SK-N-SH (cell line): ENCODE measurements at regions not wholly inside any gene's neighbourhood (a gene's known extent, or its start where the extent isn't known, plus 50 kb on each side); places are given as distances from the start of the nearest gene placed in this dataset.

Experiments
- CTCF ChIA-PET: fragments of 300-600, 350-600 bp; formaldehyde crosslinking; extraction: SDS; loops from one replicate; lab custom pipeline; 2021; lab: Yijun Ruan, JAX
- POLR2A ChIA-PET: fragments of 350-600 bp; sonication (Branson Sonifier 250); formaldehyde crosslinking; extraction: SDS; loops from one replicate; lab custom pipeline; 2020; ENCODE audit warnings: antibody characterized with exemption, inconsistent platforms; lab: Yijun Ruan, JAX
- DNase-seq: peaks from one replicate; pipeline ENCODE4 v3.0.0; 2012
- H2AFZ ChIP-seq: fragments of 200-600 bp; sonication (generic); 2 replicates; pipeline ENCODE4 v1.8.1; 2016; ENCODE audit warnings: antibody characterized with exemption, mild to moderate bottlenecking, low read depth
- H3F3A ChIP-seq: fragments of 200-600 bp; sonication (generic); replicated peaks from 2 replicates; pipeline ENCODE3; 2016; ENCODE audit warnings: antibody characterized with exemption, mild to moderate bottlenecking; ENCODE audit not compliant: insufficient read depth
- H3K27ac ChIP-seq, 2 experiments: fragments of 200-500 bp in 1 of 2; fragments of 200-600 bp in 1 of 2; sonication (Bioruptor generic) in 1 of 2; sonication (generic), shearing (Covaris generic) in 1 of 2; 2 replicates each; pipeline versions ENCODE4 v1.5.1 to v1.6.1; 2014 to 2016; ENCODE audit warnings: low read depth in 2 of 2, inconsistent platforms in 1 of 2, low read length in 1 of 2, mild to moderate bottlenecking in 1 of 2, mixed read lengths in 1 of 2
- H3K27me3 ChIP-seq: fragments of 200-600 bp; sonication (generic), shearing (Covaris generic); 2 replicates; pipeline ENCODE4 v1.6.1; 2016; ENCODE audit warnings: mixed run types; ENCODE audit not compliant: insufficient read depth
- H3K36me3 ChIP-seq, 2 experiments: fragments of 200-500 bp in 1 of 2; fragments of 200-600 bp in 1 of 2; sonication (Bioruptor generic) in 1 of 2; sonication (generic) in 1 of 2; replicated peaks in 1 of 2; 2 replicates each; pipeline versions ENCODE3 to v1.5.1; 2014 to 2016; ENCODE audit warnings: low read length in 1 of 2, mild to moderate bottlenecking in 1 of 2; ENCODE audit not compliant: insufficient read depth in 2 of 2, control insufficient read depth in 1 of 2
- H3K4me1 ChIP-seq, 2 experiments: fragments of 200-500 bp in 1 of 2; fragments of 200-600 bp in 1 of 2; sonication (Bioruptor generic) in 1 of 2; sonication (generic), shearing (Covaris generic) in 1 of 2; 2 replicates each; pipeline versions ENCODE4 v1.5.1 to v1.6.1; 2014 to 2016; ENCODE audit warnings: low read depth in 1 of 2, low read length in 1 of 2, mixed run types in 1 of 2; ENCODE audit not compliant: insufficient read depth in 2 of 2, control insufficient read depth in 1 of 2
- H3K4me2 ChIP-seq: fragments of 200-600 bp; sonication (generic), shearing (Covaris generic); 2 replicates; pipeline ENCODE4 v1.6.1; 2017; ENCODE audit warnings: mixed run types
- H3K4me3 ChIP-seq, 2 experiments: fragments of 200-500 bp in 1 of 2; fragments of 200-600 bp in 1 of 2; sonication (Bioruptor generic) in 1 of 2; sonication (generic), shearing (Covaris generic) in 1 of 2; 2 replicates each; pipeline versions ENCODE4 v1.5.1 to v1.8.1; 2014 to 2016; ENCODE audit warnings: low read depth in 2 of 2, inconsistent platforms in 1 of 2, low read length in 1 of 2, mild to moderate bottlenecking in 1 of 2, mixed read lengths in 1 of 2, moderate library complexity in 1 of 2
- H3K79me2 ChIP-seq: fragments of 200-600 bp; sonication (generic); 2 replicates; pipeline ENCODE4 v1.8.1; 2017; ENCODE audit warnings: mild to moderate bottlenecking; ENCODE audit not compliant: insufficient read depth
- H3K9ac ChIP-seq: fragments of 200-600 bp; sonication (generic); 2 replicates; pipeline ENCODE4 v1.6.1; 2017; ENCODE audit warnings: mixed run types
- H3K9me2 ChIP-seq: fragments of 200-600 bp; sonication (generic); 2 replicates; pipeline ENCODE4 v1.6.1; 2017; ENCODE audit warnings: mixed run types
- H3K9me3 ChIP-seq: fragments of 200-600 bp; sonication (generic); 2 replicates; pipeline ENCODE4 v1.6.1; 2017; ENCODE audit warnings: mixed run types, mild to moderate bottlenecking, moderate library complexity
- H4K20me1 ChIP-seq: fragments of 200-600 bp; sonication (generic); 2 replicates; pipeline ENCODE4 v1.6.1; 2017; ENCODE audit warnings: mild to moderate bottlenecking, mixed run types; ENCODE audit not compliant: insufficient read depth
- ELF1 ChIP-seq: IDR thresholded peaks from 2 replicates; pipeline ENCODE4 v1.4.0; 2012
- GABPA ChIP-seq: IDR thresholded peaks from 2 replicates; pipeline ENCODE4 v1.4.0; 2012; ENCODE audit warnings: low read depth, mild to moderate bottlenecking
- GATA2 ChIP-seq: sonication (generic); formaldehyde crosslinking; IDR thresholded peaks from 2 replicates; pipeline ENCODE4 v1.5.0; 2020; ENCODE audit warnings: mild to moderate bottlenecking, missing genetic modification reagents
- NFIC ChIP-seq: IDR thresholded peaks from 2 replicates; pipeline ENCODE4 v1.4.0; 2012; ENCODE audit warnings: borderline replicate concordance
- WGBS: methylation state at CpG from one replicate; pipeline ENCODE4 v1.1.6; 2017; ENCODE audit warnings: low lambda C conversion rate; 5-methylcytosine and 5-hydroxymethylcytosine counted together
- TF ChIP-seq, protein P1 (sequence below): IDR thresholded peaks from 2 replicates; pipeline ENCODE4 v1.6.1; 2012; ENCODE audit warnings: mild to moderate bottlenecking, low read depth, low read length, moderate library complexity
- TF ChIP-seq, protein P2 (sequence below): IDR thresholded peaks from 2 replicates; pipeline ENCODE4 v1.4.0; 2012; ENCODE audit warnings: low read depth
- TF ChIP-seq, protein P3 (sequence below): fragments of 150-350 bp; IDR thresholded peaks from 2 replicates; pipeline ENCODE4 v1.6.1; 2017; ENCODE audit warnings: antibody characterized with exemption, low read length, low read depth, borderline replicate concordance

GRCh38 chr1:208631506-208631905, 387.3 kb upstream of the PLXNA2 start (continued):
- TF ChIP-seq, protein P1, sequence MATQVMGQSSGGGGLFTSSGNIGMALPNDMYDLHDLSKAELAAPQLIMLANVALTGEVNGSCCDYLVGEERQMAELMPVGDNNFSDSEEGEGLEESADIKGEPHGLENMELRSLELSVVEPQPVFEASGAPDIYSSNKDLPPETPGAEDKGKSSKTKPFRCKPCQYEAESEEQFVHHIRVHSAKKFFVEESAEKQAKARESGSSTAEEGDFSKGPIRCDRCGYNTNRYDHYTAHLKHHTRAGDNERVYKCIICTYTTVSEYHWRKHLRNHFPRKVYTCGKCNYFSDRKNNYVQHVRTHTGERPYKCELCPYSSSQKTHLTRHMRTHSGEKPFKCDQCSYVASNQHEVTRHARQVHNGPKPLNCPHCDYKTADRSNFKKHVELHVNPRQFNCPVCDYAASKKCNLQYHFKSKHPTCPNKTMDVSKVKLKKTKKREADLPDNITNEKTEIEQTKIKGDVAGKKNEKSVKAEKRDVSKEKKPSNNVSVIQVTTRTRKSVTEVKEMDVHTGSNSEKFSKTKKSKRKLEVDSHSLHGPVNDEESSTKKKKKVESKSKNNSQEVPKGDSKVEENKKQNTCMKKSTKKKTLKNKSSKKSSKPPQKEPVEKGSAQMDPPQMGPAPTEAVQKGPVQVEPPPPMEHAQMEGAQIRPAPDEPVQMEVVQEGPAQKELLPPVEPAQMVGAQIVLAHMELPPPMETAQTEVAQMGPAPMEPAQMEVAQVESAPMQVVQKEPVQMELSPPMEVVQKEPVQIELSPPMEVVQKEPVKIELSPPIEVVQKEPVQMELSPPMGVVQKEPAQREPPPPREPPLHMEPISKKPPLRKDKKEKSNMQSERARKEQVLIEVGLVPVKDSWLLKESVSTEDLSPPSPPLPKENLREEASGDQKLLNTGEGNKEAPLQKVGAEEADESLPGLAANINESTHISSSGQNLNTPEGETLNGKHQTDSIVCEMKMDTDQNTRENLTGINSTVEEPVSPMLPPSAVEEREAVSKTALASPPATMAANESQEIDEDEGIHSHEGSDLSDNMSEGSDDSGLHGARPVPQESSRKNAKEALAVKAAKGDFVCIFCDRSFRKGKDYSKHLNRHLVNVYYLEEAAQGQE, result no peak
- TF ChIP-seq GATA2 (CRISPR knock-in tag) (no peak), NFIC (no peak), GABPA (no peak), ELF1 (no peak)
- TF ChIP-seq, protein P2, sequence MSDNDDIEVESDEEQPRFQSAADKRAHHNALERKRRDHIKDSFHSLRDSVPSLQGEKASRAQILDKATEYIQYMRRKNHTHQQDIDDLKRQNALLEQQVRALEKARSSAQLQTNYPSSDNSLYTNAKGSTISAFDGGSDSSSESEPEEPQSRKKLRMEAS, result no peak
- TF ChIP-seq, protein P3, sequence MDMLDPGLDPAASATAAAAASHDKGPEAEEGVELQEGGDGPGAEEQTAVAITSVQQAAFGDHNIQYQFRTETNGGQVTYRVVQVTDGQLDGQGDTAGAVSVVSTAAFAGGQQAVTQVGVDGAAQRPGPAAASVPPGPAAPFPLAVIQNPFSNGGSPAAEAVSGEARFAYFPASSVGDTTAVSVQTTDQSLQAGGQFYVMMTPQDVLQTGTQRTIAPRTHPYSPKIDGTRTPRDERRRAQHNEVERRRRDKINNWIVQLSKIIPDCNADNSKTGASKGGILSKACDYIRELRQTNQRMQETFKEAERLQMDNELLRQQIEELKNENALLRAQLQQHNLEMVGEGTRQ, result no peak

GRCh38 chr1:208634346-208635140, 390.4 kb upstream of the PLXNA2 start:
- H3K27ac ChIP-seq, result no peak overlapping the region
- no peak overlapping the region for H3K9ac ChIP-seq
- WGBS, result 56% methylated on average over 5 of the region's 5 CpGs
- no peaks in the 10 kb centered on the region for H3F3A ChIP-seq
- no peak overlapping the region for H3K4me3 ChIP-seq
- no peaks in the 10 kb centered on the region for H3K79me2 ChIP-seq
- no peak for DNase-seq
- H4K20me1 ChIP-seq, result no peaks in the 10 kb centered on the region
- CTCF ChIA-PET, result interaction anchor here (2.1 to 2.4 kb wide), 2 partner anchors 18 to 568 kb away, joined by 5 to 8 read pairs; no protein-coding TSS in a partner anchor
- no peaks in the 10 kb centered on the region for H3K4me1 ChIP-seq
- TF ChIP-seq, protein P3, result no peak
- no peak overlapping the region for H3K4me2 ChIP-seq
- POLR2A ChIA-PET, result no interaction called here
- no peaks in the 10 kb centered on the region for H3K9me3 ChIP-seq
- no peaks in the 10 kb centered on the region for H3K36me3 ChIP-seq
- H2AFZ ChIP-seq, result no peak overlapping the region
- H3K9me2 ChIP-seq, result no peaks in the 10 kb centered on the region
- H3K27me3 ChIP-seq, result no peaks in the 10 kb centered on the region
